HG03354 (cell line): ENCODE measurements at regions not wholly inside any gene's neighbourhood (a gene's known extent, or its start where the extent isn't known, plus 50 kb on each side); places are given as distances from the start of the nearest gene placed in this dataset.
"Not testable (repeated sequence)": the region's sequence is repeated elsewhere in the genome, so short reads cannot be mapped to it uniquely, and the experiment has no call there.

Experiments used
- ATAC-seq: cut with Tn5 transposase; IDR thresholded peaks from one replicate; pipeline ENCODE4 v1.9.1; 2021; ENCODE audit warnings: mild to moderate bottlenecking; ENCODE audit not compliant: unreplicated experiment, poor library complexity, severe bottlenecking

- no peak for ATAC-seq
Measured at GRCh38 chr10:55793024-55793423, 568.0 kb downstream of the ZWINT start.

- ATAC-seq, result not testable (repeated sequence)
Measured at GRCh38 chr10:55790276-55790675, 570.8 kb downstream of the ZWINT start.

- no peak for ATAC-seq
Measured at GRCh38 chr10:55786461-55787050, 574.5 kb downstream of the ZWINT start.

GRCh38 chr10:55782181-55782580 lies 578.9 kb downstream of the ZWINT start:
- ATAC-seq, result no peak

GRCh38 chr10:55766212-55766611 lies 594.8 kb downstream of the ZWINT start:
- no peak for ATAC-seq

GRCh38 chr10:55750458-55750857 lies 610.6 kb downstream of the ZWINT start:
- no peak for ATAC-seq

- ATAC-seq, result no peak
Measured at GRCh38 chr10:55747244-55747643, 613.8 kb downstream of the ZWINT start.

GRCh38 chr10:55746002-55746401 lies 615.1 kb downstream of the ZWINT start:
- no peak for ATAC-seq

GRCh38 chr10:55742487-55742886 lies 618.6 kb downstream of the ZWINT start:
- no peak for ATAC-seq

GRCh38 chr10:55740767-55741166 lies 620.3 kb downstream of the ZWINT start:
- ATAC-seq, result peak; percentile 75

- no peak for ATAC-seq
Measured at GRCh38 chr10:55740110-55740509, 620.9 kb downstream of the ZWINT start.

- ATAC-seq, result no peak
Measured at GRCh38 chr10:55734112-55734511, 626.9 kb downstream of the ZWINT start.

GRCh38 chr10:55704950-55705349 lies 656.1 kb downstream of the ZWINT start:
- ATAC-seq, result no peak

GRCh38 chr10:55668326-55668922 lies 692.6 kb downstream of the ZWINT start:
- ATAC-seq, result no peak

- no peak for ATAC-seq
Measured at GRCh38 chr10:55653531-55653930, 707.5 kb downstream of the ZWINT start.

GRCh38 chr10:55641601-55642000 lies 719.5 kb downstream of the ZWINT start:
- no peak for ATAC-seq

- peak; percentile 95 for ATAC-seq
Measured at GRCh38 chr10:55631071-55631654, 729.9 kb downstream of the ZWINT start.

GRCh38 chr10:55630491-55631056 lies 730.5 kb downstream of the ZWINT start:
- ATAC-seq, result no peak

- no peak for ATAC-seq
Measured at GRCh38 chr10:55629793-55630490, 731.1 kb downstream of the ZWINT start.

GRCh38 chr10:55628260-55628701 lies 732.8 kb downstream of the ZWINT start:
- ATAC-seq, result no peak
